ENCODE measurements at regions not wholly inside any gene's neighbourhood (a gene's known extent, or its start where the extent isn't known, plus 50 kb on each side); places are given as distances from the start of the nearest gene placed in this dataset.

DNA sequence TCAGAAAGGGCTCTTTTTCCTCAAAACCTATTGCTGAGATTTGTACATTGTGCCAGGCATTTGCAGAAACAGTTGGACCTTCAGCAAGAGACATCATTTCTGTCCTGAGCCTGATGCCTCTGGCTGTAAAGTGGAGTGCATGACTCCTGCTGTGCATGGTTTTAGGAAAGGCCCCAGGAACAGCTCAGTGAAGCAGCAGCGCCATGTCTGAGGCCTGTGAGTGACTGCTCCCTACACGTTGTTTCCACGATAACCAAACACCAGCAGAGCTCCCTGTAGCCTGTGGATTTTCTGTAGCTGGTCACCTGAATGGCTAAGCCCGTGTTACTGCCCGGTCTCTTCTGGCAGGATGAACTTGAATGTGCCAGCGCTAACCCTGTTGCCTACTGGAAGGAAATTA, 232.5 kb downstream of the TFAP2C start (continued):
- TF ChIP-seq ELF1 (IDR thresholded peaks at IDR 0.05; ENCODE audit: borderline replicate concordance, low read depth) (no peak), POLR2A (IDR thresholded peaks at IDR 0.05; ENCODE audit: borderline replicate concordance, extremely low read depth, insufficient read depth, insufficient read length) (no peak)
- TF ChIP-seq, protein P1, sequence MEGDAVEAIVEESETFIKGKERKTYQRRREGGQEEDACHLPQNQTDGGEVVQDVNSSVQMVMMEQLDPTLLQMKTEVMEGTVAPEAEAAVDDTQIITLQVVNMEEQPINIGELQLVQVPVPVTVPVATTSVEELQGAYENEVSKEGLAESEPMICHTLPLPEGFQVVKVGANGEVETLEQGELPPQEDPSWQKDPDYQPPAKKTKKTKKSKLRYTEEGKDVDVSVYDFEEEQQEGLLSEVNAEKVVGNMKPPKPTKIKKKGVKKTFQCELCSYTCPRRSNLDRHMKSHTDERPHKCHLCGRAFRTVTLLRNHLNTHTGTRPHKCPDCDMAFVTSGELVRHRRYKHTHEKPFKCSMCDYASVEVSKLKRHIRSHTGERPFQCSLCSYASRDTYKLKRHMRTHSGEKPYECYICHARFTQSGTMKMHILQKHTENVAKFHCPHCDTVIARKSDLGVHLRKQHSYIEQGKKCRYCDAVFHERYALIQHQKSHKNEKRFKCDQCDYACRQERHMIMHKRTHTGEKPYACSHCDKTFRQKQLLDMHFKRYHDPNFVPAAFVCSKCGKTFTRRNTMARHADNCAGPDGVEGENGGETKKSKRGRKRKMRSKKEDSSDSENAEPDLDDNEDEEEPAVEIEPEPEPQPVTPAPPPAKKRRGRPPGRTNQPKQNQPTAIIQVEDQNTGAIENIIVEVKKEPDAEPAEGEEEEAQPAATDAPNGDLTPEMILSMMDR (IDR thresholded peaks at IDR 0.05 in 2 of 3, conservative IDR thresholded peaks at IDR 0.05 in 1 of 3; ENCODE audit: borderline replicate concordance in 1 of 3, insufficient read depth in 1 of 3, low read depth in 2 of 3, low read length in 2 of 3) = no peak
- TF ChIP-seq, protein P2, sequence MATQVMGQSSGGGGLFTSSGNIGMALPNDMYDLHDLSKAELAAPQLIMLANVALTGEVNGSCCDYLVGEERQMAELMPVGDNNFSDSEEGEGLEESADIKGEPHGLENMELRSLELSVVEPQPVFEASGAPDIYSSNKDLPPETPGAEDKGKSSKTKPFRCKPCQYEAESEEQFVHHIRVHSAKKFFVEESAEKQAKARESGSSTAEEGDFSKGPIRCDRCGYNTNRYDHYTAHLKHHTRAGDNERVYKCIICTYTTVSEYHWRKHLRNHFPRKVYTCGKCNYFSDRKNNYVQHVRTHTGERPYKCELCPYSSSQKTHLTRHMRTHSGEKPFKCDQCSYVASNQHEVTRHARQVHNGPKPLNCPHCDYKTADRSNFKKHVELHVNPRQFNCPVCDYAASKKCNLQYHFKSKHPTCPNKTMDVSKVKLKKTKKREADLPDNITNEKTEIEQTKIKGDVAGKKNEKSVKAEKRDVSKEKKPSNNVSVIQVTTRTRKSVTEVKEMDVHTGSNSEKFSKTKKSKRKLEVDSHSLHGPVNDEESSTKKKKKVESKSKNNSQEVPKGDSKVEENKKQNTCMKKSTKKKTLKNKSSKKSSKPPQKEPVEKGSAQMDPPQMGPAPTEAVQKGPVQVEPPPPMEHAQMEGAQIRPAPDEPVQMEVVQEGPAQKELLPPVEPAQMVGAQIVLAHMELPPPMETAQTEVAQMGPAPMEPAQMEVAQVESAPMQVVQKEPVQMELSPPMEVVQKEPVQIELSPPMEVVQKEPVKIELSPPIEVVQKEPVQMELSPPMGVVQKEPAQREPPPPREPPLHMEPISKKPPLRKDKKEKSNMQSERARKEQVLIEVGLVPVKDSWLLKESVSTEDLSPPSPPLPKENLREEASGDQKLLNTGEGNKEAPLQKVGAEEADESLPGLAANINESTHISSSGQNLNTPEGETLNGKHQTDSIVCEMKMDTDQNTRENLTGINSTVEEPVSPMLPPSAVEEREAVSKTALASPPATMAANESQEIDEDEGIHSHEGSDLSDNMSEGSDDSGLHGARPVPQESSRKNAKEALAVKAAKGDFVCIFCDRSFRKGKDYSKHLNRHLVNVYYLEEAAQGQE (IDR thresholded peaks at IDR 0.05; ENCODE audit: low read depth) = no peak

GRCh38 chr20:56865055-56865454, 235.9 kb downstream of the TFAP2C start:
- ATAC-seq (no peak), DNase-seq (ENCODE audit: low read depth, low spot score) (no peak)
- Histone ChIP-seq H3K27ac (ENCODE audit: low read depth, low read length) (no peak overlapping the region), H3K9me3 (ENCODE audit: control insufficient read depth in 1 of 2, insufficient read depth in 1 of 2, low read depth in 1 of 2, low read length in 2 of 2) (no peaks in the 10 kb centered on the region), H3K9ac (ENCODE audit: low read length) (no peak overlapping the region), H2AFZ (ENCODE audit: low read depth, low read length, poor library complexity, severe bottlenecking) (no peak overlapping the region), H3K9me2 (ENCODE audit: insufficient read depth) (no peaks in the 10 kb centered on the region), H3K4me2 (ENCODE audit: low read length) (no peak overlapping the region), H4K20me1 (ENCODE audit: insufficient read depth) (no peaks in the 10 kb centered on the region), H3K79me2 (ENCODE audit: insufficient read depth, low read length) (no peaks in the 10 kb centered on the region), H3K27me3 (ENCODE audit: insufficient read depth, low read length) (peaks cover 19% of the 10 kb centered on the region), H3K4me3 (replicated peaks in 1 of 2; ENCODE audit: low read depth in 1 of 2, low read length in 2 of 2) (no peak overlapping the region), H3K4me1 (ENCODE audit: control insufficient read depth in 1 of 2, insufficient read depth in 2 of 2, low read length in 2 of 2) (no peaks in the 10 kb centered on the region), H3K36me3 (ENCODE audit: control insufficient read depth in 1 of 2, insufficient read depth in 2 of 2, low read length in 2 of 2) (no peaks in the 10 kb centered on the region)
- no TSS peak for BruUV-seq (replicated peaks)
- ChIA-PET RAD21 (ENCODE audit: low non-redundant PET in 1 of 2, low total read pairs in 2 of 2, uncharacterized antibody in 2 of 2, unreplicated experiment in 2 of 2) (no interaction called here), CTCF (no interaction called here), POLR2A (no interaction called here)
- TF ChIP-seq SRF (IDR thresholded peaks at IDR 0.05; ENCODE audit: low read depth) (no peak), TCF7L2 (IDR thresholded peaks at IDR 0.05; ENCODE audit: borderline replicate concordance, extremely low read depth, insufficient read depth, insufficient read length) (peak; percentile 29)
- intact Hi-C loops (cut with micrococcal nuclease) = no loop called here
